ENCODE measurements at regions not wholly inside any gene's neighbourhood (a gene's known extent, or its start where the extent isn't known, plus 50 kb on each side); places are given as distances from the start of the nearest gene placed in this dataset.

- no peaks in the 10 kb centered on the region for H3K4me1 ChIP-seq (ENCODE audit: control insufficient read depth in 2 of 2, insufficient read depth in 2 of 2, low read length in 2 of 2)
- no peak overlapping the region for H3K4me2 ChIP-seq (replicated peaks; ENCODE audit: low read depth, low read length, poor library complexity, severe bottlenecking)
- DNase-seq (no peak), ATAC-seq (ENCODE audit: low read depth) (no peak)
- H3K27ac ChIP-seq (ENCODE audit: low read length in 2 of 2), result no peak overlapping the region
- POLR2A ChIA-PET, result no interaction called here
- Mint-ChIP-seq H3K9me3 (ENCODE audit: insufficient read depth) (peaks cover 2% of the 10 kb centered on the region), H3K27ac (no peak overlapping the region), H3K27me3 (no peaks in the 10 kb centered on the region), H3K4me3 (no peak overlapping the region), H3K4me1 (no peaks in the 10 kb centered on the region)
- no peak overlapping the region for H2AFZ ChIP-seq (ENCODE audit: insufficient read depth, low read depth, low read length, poor library complexity, severe bottlenecking)
- H3K9me3 ChIP-seq (ENCODE audit: control extremely low read depth in 1 of 3, control insufficient read depth in 2 of 3, insufficient read depth in 1 of 3, low read length in 2 of 3), result no peaks in the 10 kb centered on the region
- TF ChIP-seq, protein P1, sequence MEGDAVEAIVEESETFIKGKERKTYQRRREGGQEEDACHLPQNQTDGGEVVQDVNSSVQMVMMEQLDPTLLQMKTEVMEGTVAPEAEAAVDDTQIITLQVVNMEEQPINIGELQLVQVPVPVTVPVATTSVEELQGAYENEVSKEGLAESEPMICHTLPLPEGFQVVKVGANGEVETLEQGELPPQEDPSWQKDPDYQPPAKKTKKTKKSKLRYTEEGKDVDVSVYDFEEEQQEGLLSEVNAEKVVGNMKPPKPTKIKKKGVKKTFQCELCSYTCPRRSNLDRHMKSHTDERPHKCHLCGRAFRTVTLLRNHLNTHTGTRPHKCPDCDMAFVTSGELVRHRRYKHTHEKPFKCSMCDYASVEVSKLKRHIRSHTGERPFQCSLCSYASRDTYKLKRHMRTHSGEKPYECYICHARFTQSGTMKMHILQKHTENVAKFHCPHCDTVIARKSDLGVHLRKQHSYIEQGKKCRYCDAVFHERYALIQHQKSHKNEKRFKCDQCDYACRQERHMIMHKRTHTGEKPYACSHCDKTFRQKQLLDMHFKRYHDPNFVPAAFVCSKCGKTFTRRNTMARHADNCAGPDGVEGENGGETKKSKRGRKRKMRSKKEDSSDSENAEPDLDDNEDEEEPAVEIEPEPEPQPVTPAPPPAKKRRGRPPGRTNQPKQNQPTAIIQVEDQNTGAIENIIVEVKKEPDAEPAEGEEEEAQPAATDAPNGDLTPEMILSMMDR (IDR thresholded peaks at IDR 0.05), result no peak
- TF ChIP-seq EZH2 (IDR thresholded peaks at IDR 0.05; ENCODE audit: borderline replicate concordance, insufficient read depth, low read depth, low read length, poor library complexity, severe bottlenecking), result no peak
- H3K4me3 ChIP-seq (ENCODE audit: control extremely low read depth in 1 of 5, extremely low read depth in 1 of 5, insufficient read depth in 1 of 5, low read depth in 2 of 5, low read length in 4 of 5), result no peak overlapping the region
- no peaks in the 10 kb centered on the region for H3K79me2 ChIP-seq (ENCODE audit: control insufficient read depth, insufficient read depth, low read length)
- WGBS (ENCODE audit: insufficient coverage), result no CpG with 5 or more reads among the region's 3 CpGs
- no peaks in the 10 kb centered on the region for H4K20me1 ChIP-seq (ENCODE audit: control insufficient read depth, insufficient read depth, low read length, poor library complexity, severe bottlenecking)
- CTCF ChIA-PET, result no interaction called here
- intact Hi-C loops (cut with micrococcal nuclease), result no loop called here
- no peaks in the 10 kb centered on the region for H3K27me3 ChIP-seq (replicated peaks in 1 of 4; ENCODE audit: control extremely low read depth in 1 of 4, control insufficient read depth in 3 of 4, insufficient read depth in 4 of 4, low read length in 3 of 4)
- H3K9ac ChIP-seq (ENCODE audit: low read length), result no peak overlapping the region
- H3K36me3 ChIP-seq (replicated peaks in 1 of 2; ENCODE audit: control extremely low read depth in 1 of 2, control insufficient read depth in 1 of 2, extremely low read depth in 1 of 2, insufficient read depth in 2 of 2, low read length in 1 of 2), result no peaks in the 10 kb centered on the region
Measured at GRCh38 chr4:156248917-156249316, 295.3 kb upstream of the CTSO start.

- Histone ChIP-seq H4K20me1 (ENCODE audit: control insufficient read depth, insufficient read depth, low read length, poor library complexity, severe bottlenecking) (no peaks in the 10 kb centered on the region), H3K9ac (ENCODE audit: low read length) (no peak overlapping the region), H3K4me2 (replicated peaks; ENCODE audit: low read depth, low read length, poor library complexity, severe bottlenecking) (no peak overlapping the region), H3K4me1 (ENCODE audit: control insufficient read depth in 2 of 2, insufficient read depth in 2 of 2, low read length in 2 of 2) (no peaks in the 10 kb centered on the region), H3K79me2 (ENCODE audit: control insufficient read depth, insufficient read depth, low read length) (no peaks in the 10 kb centered on the region), H3K4me3 (ENCODE audit: control extremely low read depth in 1 of 5, extremely low read depth in 1 of 5, insufficient read depth in 1 of 5, low read depth in 2 of 5, low read length in 4 of 5) (no peak overlapping the region), H3K27me3 (replicated peaks in 1 of 4; ENCODE audit: control extremely low read depth in 1 of 4, control insufficient read depth in 3 of 4, insufficient read depth in 4 of 4, low read length in 3 of 4) (no peaks in the 10 kb centered on the region), H3K9me3 (ENCODE audit: control extremely low read depth in 1 of 3, control insufficient read depth in 2 of 3, insufficient read depth in 1 of 3, low read length in 2 of 3) (no peaks in the 10 kb centered on the region), H3K27ac (ENCODE audit: low read length in 2 of 2) (no peak overlapping the region), H2AFZ (ENCODE audit: insufficient read depth, low read depth, low read length, poor library complexity, severe bottlenecking) (no peak overlapping the region), H3K36me3 (replicated peaks in 1 of 2; ENCODE audit: control extremely low read depth in 1 of 2, control insufficient read depth in 1 of 2, extremely low read depth in 1 of 2, insufficient read depth in 2 of 2, low read length in 1 of 2) (no peaks in the 10 kb centered on the region)
- ChIA-PET POLR2A (no interaction called here), CTCF (no interaction called here)
- Mint-ChIP-seq H3K4me3 (no peak overlapping the region), H3K9me3 (ENCODE audit: insufficient read depth) (peaks cover 2% of the 10 kb centered on the region), H3K27me3 (no peaks in the 10 kb centered on the region), H3K27ac (no peak overlapping the region), H3K4me1 (no peaks in the 10 kb centered on the region)
- DNase-seq (no peak), ATAC-seq (ENCODE audit: low read depth) (no peak)
- TF ChIP-seq, protein P1 (IDR thresholded peaks at IDR 0.05), result no peak
- TF ChIP-seq EZH2 (IDR thresholded peaks at IDR 0.05; ENCODE audit: borderline replicate concordance, insufficient read depth, low read depth, low read length, poor library complexity, severe bottlenecking), result no peak
- intact Hi-C loops (cut with micrococcal nuclease), result no loop called here
- WGBS (ENCODE audit: insufficient coverage), result no CpG with 5 or more reads among the region's 2 CpGs
Measured at GRCh38 chr4:156247470-156247869, 293.8 kb upstream of the CTSO start.

All from B cell (primary cell).